HEK293T (cell line): ENCODE measurements at regions not wholly inside any gene's neighbourhood (a gene's known extent, or its start where the extent isn't known, plus 50 kb on each side); places are given as distances from the start of the nearest gene placed in this dataset.

ENCODE experiments used
- BHLHE40 ChIP-seq: fragments of 450-650 bp; IDR thresholded peaks from 2 replicates; pipeline ENCODE4 v1.6.1; 2016; ENCODE audit warnings: mild to moderate bottlenecking, moderate library complexity, borderline replicate concordance
- CTBP1 ChIP-seq: fragments of 450-650 bp; IDR thresholded peaks from 2 replicates; pipeline ENCODE4 v1.6.1; 2016; ENCODE audit warnings: borderline replicate concordance
- ELF4 ChIP-seq: fragments of 450-650 bp; IDR thresholded peaks from 2 replicates; pipeline ENCODE4 v1.6.1; 2017; ENCODE audit warnings: antibody characterized with exemption
- FOXA1 ChIP-seq: fragments of 450-650 bp; IDR thresholded peaks from 2 replicates; pipeline ENCODE4 v1.6.1; 2016; ENCODE audit warnings: mild to moderate bottlenecking
- FOXM1 ChIP-seq: fragments of 450-650 bp; IDR thresholded peaks from 2 replicates; pipeline ENCODE4 v1.6.1; 2017; ENCODE audit warnings: mild to moderate bottlenecking, borderline replicate concordance
- NFRKB ChIP-seq: fragments of 450-650 bp; IDR thresholded peaks from 2 replicates; pipeline ENCODE4 v1.6.1; 2016; ENCODE audit warnings: mild to moderate bottlenecking, moderate library complexity
- PKNOX1 ChIP-seq: fragments of 450-650 bp; IDR thresholded peaks from 2 replicates; pipeline ENCODE4 v1.6.1; 2016
- SP1 ChIP-seq: fragments of 450-650 bp; IDR thresholded peaks from 2 replicates; pipeline ENCODE4 v1.6.1; 2017
- SUZ12 ChIP-seq: fragments of 450-650 bp; IDR thresholded peaks from 2 replicates; pipeline ENCODE4 v1.6.1; 2016; ENCODE audit warnings: mild to moderate bottlenecking
- TARDBP ChIP-seq: fragments of 450-650 bp; IDR thresholded peaks from 2 replicates; pipeline ENCODE4 v1.6.1; 2016

GRCh38 chr2:2565671-2566070 lies 234.6 kb upstream of the MYT1L start:
- TF ChIP-seq FOXM1 (no peak), TARDBP (no peak), SP1 (no peak), ELF4 (no peak), CTBP1 (no peak), PKNOX1 (no peak), NFRKB (no peak), SUZ12 (no peak), BHLHE40 (no peak), FOXA1 (no peak)
